HG02943 (cell line): ENCODE measurements at regions not wholly inside any gene's neighbourhood (a gene's known extent, or its start where the extent isn't known, plus 50 kb on each side); places are given as distances from the start of the nearest gene placed in this dataset.

Source experiments
- ATAC-seq: cut with Tn5 transposase; IDR thresholded peaks from one replicate; pipeline ENCODE4 v1.9.1; 2021; ENCODE audit warnings: mild to moderate bottlenecking, low read depth, moderate library complexity; ENCODE audit not compliant: unreplicated experiment

DNA sequence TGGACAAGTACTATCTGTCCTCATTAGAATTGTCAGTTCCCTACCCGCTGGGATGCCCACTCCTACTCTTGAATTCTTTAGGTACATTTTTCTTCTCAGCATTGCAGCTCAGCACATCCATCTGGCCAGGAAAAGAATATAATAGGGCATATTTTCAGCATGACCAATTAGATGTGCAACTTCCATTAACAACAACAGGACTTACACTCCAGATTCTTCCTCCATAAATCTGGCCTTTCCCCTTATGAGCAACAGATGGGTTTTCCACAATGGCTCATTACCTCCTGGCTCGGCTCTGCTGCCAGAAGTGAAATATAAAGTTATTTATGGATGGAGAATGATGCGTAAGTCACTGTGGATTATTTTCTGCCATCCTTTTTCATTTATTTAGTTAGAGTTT lies 443.8 kb upstream of the TGFBR2 start:
- no peak for ATAC-seq

DNA sequence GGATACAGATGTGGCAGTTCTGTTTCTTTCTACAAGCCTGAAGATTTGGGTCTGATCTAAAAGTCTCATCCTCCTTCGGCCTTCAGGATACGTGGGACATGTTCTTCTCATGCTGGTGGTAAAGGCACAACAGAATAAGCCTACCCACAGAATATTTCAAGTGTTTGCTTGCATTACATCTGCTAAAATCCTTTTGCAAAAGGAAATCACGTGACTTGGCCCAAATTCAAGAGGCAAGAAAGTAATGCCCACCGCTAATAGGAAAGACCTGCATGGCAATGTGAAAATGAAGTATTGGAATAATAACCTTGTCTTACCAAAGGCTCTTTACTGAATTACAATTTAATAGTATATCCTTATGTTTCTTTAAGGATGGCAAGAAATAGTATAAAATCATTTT lies 439.9 kb upstream of the TGFBR2 start:
- ATAC-seq, result no peak

DNA sequence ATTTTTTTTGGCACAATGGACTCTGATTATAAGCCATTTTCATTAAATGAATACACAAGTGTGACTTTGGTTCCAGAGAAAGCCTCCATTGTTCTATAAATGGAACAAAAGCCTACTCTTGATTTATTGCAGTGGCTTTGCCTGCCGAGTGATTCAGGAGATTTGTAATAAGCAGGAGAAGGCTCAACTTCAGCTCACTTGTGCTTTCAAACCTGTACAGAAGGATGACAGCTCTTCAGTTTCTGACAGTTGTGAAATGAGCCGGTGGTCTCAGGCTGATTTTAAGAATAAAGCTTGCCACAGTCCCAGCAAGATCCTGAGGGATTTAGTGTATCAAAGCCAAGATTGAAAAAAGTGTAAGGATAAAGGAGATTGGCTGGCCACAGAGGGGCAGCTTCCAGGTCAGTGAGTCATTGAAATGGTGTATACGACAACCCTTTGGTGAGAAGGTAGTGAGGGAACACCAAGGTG lies 438.8 kb upstream of the TGFBR2 start:
- no peak for ATAC-seq

DNA sequence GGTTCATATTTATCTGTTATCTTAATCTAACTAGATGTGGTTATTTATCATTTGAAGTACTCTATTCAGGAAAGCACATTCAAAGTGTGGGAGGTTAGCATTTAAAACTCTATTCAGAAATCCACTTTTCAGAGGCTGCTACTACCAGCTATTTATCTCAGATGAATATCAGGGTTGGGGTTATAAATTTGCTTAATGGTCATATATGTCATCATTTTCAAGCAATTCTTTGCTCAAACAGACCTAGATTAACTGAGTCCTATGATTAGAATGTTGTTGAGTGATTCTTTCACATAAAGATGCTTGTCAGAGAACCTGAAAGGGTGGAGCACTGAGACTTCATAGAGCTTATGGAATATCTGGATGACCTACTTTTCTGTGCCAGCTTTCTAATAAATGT lies 436.9 kb upstream of the TGFBR2 start:
- no peak for ATAC-seq

DNA sequence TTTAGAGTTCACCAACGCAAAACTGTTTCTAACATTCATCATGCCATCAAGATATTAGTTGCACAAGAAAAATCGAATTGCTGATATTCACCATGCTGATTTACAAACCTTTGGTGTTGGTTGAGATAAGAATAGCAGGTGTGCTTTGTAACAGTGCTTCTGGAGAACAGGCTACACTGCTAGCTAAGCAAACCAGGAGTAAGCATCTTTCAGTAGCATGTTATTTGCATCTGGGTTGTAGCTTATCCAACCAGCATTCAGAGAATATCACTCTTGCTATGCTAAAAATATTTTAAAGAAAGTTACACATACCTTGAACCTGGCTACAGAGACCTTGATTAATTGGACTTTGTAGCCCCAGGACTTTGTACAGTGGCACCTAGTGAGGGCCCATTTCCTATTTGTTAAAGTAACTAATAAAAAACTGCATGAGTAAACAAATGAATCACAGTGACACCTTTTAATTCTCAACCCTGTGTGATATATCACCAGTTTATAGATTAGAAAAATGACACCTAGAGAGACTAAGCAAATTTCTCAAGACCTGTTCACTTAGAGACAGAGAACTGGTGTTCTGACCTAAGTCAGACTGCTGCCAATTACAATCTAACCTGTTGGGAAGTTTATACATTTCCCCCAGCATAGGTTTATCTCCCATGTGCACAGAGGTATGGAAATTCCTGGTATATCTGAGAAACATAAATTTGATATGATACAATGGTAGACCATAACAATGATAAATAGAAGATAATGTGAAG lies 435.5 kb upstream of the TGFBR2 start:
- no peak for ATAC-seq

DNA sequence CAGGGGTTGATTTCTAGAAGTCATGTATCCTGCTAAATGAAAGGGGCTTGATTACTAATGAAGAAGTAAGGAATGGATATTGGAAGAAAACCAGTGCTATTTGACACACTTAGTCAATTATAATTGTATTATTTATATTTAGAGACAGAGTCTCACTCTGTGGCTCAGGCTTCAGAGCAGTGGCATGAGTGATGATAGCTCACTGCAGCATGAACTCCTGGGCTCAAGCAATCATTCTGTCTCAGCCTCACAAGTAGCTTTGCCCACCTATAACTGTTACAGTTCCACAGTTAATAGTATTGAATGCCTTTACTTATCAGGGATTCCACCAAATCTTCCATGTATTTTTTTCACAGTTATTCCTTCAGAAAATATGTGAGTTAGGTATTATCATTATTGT lies 432.0 kb upstream of the TGFBR2 start:
- no peak for ATAC-seq

DNA sequence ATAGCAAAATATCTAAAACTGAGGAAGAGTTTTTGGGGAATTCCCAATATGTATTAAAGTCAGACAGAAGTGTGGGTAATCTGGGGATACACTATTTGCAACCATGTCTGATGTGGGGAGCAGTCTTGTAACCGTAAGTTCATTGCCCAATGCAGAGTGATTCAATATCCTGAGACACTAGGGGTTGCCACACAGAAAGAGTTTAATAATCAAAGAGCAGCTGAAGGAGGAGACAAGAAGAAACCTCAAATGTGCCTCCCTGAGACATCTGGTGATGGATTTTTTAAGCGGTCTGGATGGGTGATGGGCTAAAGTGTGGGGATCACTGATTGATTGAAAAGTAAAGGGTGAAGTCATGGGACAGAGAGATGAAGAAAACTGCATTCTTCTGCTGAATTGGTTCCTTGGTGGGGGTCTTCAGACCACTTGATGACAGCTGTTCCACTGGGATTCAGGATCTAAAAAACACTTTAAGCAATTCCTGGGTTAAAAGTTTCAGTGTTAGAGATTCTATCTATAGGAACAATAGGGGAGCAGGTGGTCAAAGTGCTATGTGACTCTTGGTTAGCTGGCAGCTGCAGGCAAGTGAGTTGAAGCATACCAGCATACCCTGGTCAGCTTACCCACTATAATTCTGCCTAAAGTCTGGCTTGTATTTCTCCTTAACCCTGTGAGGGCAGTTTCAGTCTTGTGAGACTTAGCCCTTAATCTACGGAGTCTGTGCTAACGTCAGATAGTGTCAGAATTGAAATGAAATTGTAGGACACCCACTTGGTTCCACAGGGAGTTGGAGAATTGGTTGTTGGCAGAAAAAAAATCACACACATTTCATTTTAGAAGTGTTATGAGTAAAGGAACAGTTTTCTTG lies 425.9 kb upstream of the TGFBR2 start:
- no peak for ATAC-seq

DNA sequence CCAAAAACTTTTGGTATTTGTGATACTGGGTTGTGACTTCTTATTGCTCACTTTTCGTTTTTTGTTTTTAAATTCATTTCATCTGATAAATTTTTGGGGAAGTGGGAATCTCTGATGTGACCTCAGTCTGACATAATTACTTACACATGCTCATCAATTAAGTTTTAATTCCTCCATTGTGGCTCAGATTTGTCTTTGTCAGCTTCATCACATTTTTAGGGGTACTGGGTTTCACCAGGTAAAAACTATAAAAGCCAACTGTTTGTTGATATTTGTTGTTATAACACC lies 425.3 kb upstream of the TGFBR2 start:
- ATAC-seq, result no peak

DNA sequence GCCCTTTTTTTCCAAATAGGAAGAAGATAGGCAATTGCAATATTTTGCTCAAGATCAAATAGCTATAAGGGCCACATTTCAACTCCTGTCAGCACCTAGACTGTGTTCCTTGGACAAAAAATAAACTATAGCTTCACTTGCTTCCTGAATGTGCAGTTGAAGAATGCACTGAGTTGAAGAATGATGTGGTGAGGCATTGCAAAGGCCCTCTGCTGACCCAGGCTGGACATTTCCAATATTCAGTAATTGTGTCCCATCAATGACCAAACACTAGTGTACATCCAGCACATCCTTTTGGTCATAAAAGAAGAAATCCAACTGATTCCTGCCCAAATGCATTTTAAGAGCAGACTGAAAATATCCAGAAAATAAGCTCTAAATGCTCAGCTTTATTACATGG lies 424.8 kb upstream of the TGFBR2 start:
- no peak for ATAC-seq

DNA sequence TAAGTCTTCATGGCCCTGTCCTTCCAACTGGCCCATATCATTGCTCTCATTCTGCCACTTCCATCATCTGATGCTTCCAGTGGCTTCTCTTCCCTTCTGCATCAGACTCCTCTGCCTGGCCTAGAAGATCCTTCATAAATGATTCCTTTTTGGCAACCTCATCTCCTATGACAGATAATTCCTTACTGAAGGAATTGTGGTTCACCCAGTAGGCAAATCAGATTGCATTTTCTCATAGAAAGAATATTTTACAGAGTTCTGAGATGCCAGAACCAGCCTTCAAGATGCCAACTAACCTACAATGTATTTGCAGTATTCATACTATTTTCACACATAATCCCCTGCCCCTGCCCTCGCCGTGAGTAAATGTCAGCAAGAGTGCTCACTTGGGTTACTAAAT lies 423.0 kb upstream of the TGFBR2 start:
- no peak for ATAC-seq

DNA sequence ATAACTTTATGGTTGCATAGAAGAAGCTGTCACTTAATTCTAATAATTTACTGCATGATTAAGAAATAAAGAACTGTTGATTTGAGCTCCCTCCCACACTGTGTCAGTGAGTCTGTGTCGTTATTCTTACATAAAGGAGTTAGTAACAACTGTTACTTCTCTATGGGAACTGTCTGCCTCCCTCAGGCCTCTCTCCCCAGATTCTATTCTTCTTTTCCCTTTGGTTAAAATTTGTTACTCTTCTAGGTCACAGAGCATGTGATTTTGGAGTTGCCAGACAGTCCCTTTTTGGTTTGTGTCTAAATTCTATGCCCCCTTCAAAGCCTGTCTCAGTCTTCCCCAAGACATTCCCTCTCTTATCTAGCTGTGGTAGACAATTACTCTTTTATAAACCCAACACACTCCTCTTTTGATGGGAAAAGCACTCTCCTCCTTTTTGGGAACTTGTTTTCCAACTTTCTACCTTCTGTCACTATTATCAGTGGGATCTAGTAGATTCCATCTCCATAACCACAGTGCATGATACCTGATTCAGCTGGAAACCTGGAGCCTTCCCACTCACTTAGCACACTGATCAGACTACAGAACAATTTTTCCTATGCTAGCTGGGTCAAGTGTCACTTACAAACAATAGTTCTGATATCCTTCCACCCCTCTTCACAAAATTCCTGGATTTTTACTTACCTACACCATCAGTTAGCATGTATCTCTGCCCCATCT lies 422.1 kb upstream of the TGFBR2 start:
- no peak for ATAC-seq

DNA sequence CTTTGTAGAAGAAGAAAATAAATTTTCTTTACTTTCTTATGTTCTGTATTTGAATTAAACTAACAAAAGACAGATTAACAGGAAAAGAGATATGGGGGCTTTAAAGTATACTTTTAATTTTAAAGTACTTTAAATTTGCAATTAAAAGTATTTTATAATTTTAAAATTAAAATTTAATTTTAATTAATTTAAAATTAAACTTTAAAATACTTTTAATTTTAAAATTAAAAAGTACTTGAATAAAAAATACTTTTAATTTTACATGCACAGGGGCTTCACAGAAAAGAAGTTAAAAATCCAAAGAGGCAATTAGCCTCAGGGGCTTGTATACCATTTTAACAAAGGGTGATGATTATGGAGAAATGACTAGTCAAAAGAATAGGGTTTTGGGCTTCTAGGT lies 420.5 kb upstream of the TGFBR2 start:
- ATAC-seq, result no peak

DNA sequence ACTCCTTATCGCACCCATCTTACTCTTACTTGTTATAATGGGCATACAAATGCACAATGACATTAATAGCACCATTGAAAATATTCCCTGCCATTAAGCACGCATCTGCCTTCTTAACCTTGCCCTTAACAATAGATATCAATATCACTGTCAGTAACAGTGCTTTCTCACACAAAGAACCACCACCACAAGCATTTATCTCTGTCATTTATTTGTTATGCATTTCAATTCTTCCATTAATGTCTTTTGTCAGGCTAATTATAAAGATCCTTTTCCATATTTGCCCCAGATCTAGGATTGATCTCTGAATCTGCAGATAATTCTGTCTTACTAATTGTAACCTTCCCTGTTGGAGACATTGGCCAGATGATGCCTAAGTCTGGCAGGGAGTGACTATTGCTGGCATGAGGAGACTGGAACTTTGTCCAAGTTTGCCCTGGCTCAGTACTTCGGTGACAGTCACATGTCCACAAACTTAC lies 419.6 kb upstream of the TGFBR2 start:
- ATAC-seq, result no peak

DNA sequence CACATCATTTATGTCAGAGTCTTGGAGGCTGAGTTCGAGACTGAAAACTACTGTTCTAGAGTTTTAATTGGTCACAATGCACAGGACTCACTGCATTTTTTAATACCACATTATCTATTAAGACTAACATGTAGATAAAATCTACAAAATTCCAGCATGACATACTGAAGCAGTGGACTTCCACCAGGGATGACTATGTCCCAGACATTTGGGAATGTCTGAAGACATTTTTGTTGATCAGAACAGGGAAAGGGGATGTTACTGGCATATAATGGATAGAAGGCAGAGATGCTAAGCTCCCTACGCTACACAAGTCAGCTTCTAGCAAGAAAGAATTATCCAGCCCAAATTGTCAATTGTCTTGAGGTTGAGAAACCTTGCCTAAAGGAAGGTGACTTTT lies 419.0 kb upstream of the TGFBR2 start:
- no peak for ATAC-seq

DNA sequence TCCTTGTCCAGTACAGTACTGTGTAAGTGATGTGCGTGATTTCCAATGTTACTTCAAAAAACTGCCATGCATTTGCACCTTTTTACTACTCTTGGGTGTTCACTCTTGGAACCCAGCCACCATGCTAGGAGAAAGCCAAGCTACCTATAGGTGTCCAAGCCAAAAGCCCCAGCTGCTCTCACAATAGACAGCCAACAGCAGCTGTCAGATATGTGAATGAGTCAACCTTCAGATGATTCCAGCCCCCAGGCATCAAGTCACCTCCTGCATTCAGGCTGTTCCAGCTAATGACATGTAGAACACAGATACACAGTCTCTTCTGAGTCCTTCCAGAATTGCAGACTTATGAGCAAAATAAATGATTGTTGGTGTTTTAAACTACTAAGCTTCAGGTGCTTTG lies 417.7 kb upstream of the TGFBR2 start:
- ATAC-seq, result no peak

DNA sequence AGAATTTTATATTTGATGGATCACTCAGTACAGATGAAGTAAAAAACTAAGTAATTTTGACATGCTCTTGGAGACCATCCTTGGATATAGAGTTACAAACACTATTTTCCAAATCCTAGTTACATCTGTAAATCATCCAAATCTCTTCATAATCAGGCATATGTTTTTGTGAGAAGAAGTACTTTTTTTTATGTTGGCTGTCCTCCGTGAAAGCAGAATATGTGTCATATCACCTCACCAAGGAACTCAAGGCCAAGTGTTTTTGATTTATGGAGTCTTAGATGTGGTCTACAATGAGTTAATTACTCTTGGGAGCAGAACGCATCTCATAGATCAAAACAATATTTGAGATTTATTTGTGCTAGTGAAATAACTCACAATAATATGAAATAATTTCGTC lies 416.5 kb upstream of the TGFBR2 start:
- ATAC-seq, result no peak

DNA sequence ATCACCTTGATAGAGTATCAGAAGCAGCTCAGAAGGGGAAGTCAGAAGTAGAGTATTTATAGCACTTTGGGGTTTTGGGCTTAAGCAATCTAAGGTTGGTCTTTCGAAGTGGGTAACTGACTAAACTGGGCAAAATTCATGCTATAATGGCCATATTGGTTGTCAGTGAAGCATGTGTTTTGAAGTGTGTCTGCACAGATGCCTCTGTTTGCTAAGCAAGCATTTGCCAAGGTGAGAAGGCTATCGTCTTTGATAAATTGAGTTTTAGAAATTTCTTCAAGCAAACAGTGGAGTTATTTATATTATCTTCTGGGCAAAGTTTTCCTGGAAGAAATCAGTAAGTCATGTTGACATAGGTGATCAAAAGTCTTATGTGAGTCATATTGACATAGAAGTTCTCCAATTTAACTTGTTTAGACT lies 412.8 kb upstream of the TGFBR2 start:
- ATAC-seq, result no peak

DNA sequence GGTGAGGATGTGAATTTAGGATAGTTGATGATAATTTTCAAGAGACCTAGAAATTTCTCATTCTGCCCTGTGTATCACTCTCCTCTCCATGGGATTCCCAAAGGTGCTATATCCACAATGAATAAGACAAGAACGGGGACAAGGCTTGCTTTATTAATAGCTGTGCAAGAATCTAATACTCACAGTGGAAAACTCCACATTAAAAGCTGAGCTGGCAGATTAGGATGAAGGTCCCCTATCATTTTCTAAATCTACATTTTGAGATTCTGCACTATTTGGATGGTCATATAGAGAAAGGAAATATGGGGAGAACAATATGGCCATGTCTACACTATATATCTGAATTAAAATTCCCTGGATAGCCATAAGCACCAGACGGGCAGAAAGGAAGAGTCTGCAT lies 411.0 kb upstream of the TGFBR2 start:
- no peak for ATAC-seq

DNA sequence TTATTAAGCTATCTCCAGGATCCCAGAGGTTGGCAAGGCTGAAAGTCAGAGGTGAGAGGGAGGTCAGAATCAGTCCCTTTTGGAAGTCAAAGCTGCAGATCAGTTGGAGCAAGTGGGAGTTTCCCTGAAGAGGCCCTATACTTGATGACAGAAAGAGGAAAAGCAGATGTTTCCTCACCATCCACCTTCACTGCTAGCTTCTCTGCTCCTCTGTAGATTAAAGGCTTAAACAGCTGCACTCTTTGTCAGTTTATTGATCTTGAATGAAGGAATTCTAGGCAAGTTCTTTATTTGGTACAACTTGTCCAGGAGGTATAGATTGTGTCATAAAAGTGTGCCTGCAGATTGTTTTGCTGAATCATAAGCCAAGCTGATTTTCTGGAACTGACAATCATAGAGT lies 408.2 kb upstream of the TGFBR2 start:
- ATAC-seq, result no peak

DNA sequence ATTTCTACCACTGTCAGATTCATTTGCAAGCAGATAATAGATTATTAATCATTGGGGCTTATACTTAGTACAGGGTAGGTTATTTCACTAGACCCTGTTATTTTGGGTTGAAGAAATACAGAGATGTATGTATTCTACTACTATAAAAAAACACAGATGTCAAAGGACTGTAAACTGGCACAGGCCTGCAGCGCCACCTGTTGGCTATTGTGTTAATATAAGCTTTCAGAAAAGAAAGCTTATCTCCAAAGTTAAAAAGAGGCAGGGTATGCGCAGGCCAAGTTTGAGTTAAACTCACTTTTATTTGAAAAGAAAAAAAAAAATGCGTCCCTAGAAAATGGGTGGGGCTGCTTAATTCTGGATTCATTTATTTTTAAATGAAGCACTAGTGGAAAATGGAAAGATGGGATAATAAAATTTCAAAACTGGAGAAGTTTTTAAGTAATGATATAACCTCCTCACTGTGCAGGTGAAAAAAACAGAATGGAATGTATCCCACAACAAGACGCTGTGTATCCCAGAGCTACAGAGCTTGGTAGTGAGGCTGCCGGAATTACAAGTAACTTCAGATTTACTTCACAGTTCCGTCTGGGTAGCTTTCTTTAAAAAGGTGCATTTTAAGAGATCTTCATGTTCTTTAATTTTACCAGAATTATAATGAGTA lies 407.2 kb upstream of the TGFBR2 start:
- ATAC-seq, result no peak

DNA sequence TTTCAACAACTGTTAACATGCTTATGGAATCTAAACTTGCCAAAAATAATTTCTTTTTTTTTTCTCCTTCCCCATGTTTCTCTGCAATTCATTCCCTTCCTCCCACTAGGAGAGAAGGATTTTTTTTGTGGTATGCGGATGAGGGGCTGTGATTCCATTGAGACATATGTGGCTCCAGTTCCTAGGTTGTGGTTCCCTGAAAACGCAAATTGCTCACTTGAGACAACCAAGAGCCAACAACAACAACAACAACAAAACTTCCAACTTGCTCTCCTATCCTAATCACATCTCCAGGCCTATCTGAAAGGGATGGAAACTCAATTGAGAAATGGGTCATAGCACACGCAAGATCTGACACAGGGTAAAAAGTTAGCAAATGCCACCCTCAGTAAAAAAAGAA lies 406.5 kb upstream of the TGFBR2 start:
- ATAC-seq, result no peak
